Activated CD8-positive, alpha-beta memory T cell treated with anti-CD3 and anti-CD28 coated beads, Interleukin-2, amount 50 U/mL, for 4 hours (primary cell): ENCODE measurements at regions not wholly inside any gene's neighbourhood (a gene's known extent, or its start where the extent isn't known, plus 50 kb on each side); places are given as distances from the start of the nearest gene placed in this dataset.

Experiments used
- DNase-seq: peaks from one replicate; pipeline ENCODE4 v3.0.0-alpha.2; 2020

- DNase-seq: no peak
Observed at GRCh38 chr12:130263025-130263424, 74.7 kb upstream of the PIWIL1 start.

GRCh38 chr12:130263996-130264395 lies 73.7 kb upstream of the PIWIL1 start:
- no peak for DNase-seq

- no peak for DNase-seq
Observed at GRCh38 chr12:130266751-130267150, 70.9 kb upstream of the PIWIL1 start.

- no peak for DNase-seq
Observed at GRCh38 chr12:130280231-130280630, 57.5 kb upstream of the PIWIL1 start.

GRCh38 chr12:130280742-130281141 lies 56.9 kb upstream of the PIWIL1 start:
- DNase-seq: no peak

- peak; percentile 20 for DNase-seq
Observed at GRCh38 chr12:130281153-130281799, 56.4 kb upstream of the PIWIL1 start.

- no peak for DNase-seq
Observed at GRCh38 chr12:130286041-130286440, 51.6 kb upstream of the PIWIL1 start.

GRCh38 chr12:130286741-130287440 lies 50.8 kb upstream of the PIWIL1 start:
- no peak for DNase-seq
